NCI-H187 (cell line): ENCODE measurements at regions not wholly inside any gene's neighbourhood (a gene's known extent, or its start where the extent isn't known, plus 50 kb on each side); places are given as distances from the start of the nearest gene placed in this dataset.
"Not testable (repeated sequence)": the region's sequence is repeated elsewhere in the genome, so short reads cannot be mapped to it uniquely, and the experiment has no call there.

Experiments
- DNase-seq, 2 experiments: peaks; one replicate each; lab custom pipeline; 2025; lab: John Stamatoyannopoulos, UW

DNA sequence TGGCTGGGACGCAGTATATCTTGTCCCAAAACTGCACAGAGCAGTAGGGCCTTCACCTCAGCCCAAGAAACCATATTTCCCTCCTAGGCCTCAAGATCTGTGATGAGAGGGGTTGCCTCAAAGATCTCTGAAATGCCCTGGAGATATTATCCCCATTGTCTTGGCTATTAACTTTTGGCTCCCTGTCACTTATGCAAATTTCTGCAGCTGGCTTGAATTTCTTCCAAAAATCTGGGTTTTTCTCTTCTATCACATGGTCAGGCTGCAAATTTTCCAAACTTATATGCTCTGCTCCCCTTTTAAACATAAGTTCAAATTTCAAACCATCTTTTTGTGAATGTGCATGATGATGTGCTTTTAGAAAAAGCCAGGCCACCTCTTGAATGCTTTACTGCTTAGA lies 809.2 kb upstream of the CDH18 start:
- not testable (repeated sequence) for DNase-seq

DNA sequence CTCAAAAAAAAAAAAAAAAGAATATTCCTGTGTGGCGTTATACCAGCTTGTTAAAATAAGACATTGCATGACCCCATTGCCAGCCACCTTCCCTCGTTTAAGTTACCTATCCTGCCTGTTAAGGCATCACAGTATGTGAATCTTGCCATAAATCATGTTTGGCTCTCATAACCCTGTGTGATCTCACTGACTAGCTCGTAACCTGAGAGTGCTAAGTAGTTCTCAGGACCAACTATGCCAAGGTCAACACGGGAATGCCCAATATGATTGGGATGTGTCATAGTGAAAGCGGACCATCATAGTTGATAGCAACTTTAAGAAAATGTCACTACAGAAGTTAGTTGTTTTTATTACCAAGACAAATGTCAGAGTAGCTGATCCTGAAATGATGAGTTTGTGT lies 796.8 kb upstream of the CDH18 start:
- DNase-seq: not testable (repeated sequence)

DNA sequence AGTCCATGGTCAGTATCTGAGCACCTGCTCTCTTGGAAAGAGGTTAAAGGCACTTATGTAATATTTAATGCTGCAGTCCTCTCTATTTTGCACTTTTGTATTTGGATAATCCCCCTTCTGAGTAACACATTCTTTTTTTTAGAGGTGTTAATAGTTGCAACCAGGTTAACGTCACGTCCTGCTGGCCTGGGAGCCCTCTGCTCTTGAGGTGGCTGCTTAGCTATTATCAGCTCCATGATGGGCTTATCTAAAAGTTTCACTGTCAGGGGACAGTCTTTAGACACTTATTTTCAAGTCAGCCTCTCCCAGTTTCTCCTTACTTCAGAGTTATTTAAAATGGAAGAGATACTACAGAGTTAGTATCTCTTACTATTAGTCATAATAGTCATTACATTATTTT lies 795.5 kb upstream of the CDH18 start:
- not testable (repeated sequence) for DNase-seq

DNA sequence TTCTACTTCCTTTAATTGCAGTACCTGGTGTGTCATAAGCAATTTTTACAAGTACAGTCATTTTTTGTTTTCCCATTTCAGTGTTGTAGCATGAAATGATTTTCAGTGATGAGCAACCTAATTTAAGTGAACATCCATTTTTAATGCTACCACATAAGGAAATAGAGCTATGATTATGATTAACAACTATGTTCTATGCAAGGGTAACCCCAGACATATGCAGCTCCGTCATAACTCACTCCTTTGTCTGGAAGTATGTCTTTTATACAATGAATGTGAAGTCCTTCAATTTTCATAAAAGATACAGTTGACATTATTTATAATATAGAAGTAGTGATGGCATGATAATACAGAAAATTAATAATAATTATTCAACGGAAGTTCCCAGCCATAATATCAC lies 783.3 kb upstream of the CDH18 start:
- DNase-seq: not testable (repeated sequence)

DNA sequence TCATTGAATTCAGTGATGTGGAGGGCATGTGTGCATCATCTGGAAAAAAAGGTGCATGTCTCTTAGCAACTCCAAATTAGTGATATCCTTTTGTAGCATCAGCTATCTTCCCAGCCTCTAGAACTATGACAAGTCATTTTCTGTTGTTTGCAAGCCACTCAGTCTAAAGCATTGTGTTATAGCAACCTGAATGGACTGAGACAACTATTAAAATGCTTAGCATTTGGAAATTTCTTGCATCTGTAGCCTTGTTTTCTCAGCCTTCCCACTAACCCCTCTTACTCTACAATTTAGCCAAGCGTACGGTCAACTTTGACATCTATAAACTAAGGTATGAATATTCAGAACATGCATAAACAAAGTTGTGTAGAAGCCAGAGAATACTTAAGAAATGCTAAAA lies 777.1 kb upstream of the CDH18 start:
- not testable (repeated sequence) for DNase-seq

DNA sequence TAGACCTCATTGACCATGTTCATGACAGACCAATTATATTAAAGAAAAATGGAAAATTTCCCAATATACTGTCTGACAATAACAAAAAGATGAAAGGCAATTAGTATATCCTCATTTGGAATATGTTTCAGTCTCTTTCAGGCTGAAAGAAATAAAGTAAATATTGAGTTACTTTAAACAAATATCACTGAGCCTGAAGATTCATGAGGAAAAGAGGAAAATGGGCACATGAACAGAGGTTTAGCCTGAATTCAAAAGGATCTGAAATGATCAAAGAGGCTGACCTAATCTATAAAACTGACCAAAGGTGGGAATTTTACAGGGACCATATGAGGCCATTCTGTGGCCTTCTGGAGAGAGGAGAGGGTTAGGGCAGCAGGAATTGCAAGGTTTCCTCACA lies 771.5 kb upstream of the CDH18 start:
- not testable (repeated sequence) for DNase-seq

DNA sequence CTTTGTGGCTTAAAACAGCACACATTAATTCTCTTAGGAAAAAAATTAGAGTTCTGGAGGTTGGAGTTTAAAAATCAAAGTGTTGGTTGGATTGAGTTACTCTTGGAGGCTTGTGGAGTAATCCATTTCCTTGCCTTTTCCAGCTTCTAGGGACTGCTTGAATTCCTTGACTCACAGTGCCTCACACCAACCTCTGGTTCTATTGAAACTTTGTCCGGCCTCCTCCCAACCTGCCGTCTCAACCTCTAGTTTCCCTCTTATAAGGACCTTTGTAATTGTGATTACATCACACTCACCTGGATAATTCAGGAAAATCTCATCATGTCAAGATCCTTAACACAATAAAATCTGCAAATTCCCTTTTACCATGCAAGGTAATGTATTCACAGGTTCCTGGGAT lies 764.2 kb upstream of the CDH18 start:
- not testable (repeated sequence) for DNase-seq

DNA sequence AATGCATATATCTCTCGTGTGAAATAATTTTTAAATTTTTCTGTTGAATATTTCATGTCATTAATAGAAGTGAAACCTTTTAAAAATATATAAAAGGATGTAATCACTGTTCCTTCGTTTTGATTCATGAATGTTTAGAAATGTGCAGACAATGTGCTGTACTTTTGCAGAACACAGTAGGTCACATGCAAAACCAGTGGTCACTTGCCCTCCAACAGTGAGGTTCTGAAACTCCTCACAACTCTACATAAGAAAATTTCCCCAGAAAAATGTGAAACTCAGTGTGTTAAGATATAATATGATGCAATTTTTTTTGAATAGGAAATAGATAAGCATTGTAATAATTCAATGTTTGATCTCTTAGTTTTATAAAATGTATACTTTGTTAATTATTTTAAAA lies 747.7 kb upstream of the CDH18 start:
- not testable (repeated sequence) for DNase-seq

DNA sequence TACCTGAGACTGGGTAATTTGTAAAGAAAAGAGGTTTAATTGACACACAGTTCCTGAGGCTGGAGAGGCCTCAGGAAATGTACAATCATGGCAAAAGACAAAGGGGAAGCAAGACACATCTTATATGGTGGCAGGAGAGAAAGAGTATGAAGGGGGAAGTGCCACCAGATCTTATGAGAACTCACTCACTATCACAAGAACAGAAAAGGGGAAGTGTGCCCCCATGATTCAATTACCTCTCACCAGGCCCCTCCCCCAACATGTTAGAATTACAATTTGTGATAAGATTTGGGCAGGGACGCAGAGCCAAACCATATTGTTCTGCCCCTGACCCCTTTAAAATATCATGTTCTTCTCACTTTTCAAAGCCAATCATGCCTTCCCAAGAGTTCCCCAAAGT lies 744.2 kb upstream of the CDH18 start:
- DNase-seq: not testable (repeated sequence)

DNA sequence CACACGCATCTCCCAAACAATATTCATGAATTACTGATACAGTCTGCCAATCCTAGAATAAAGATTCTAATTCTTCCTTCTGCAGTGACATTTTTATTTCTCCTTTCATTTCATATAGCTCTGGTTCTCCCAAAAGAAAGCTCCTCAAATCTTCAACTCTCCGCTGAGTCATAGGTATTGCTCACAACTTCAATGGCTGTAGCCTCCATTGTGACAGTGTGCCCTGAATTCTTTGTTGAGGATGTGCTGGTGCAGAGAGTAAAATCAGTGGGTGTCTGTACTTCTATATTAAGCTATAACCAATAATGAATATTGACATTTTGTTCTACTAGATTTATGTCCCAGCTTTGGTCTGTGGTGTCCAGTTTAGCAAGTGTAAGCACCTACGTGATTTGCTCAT lies 733.3 kb upstream of the CDH18 start:
- DNase-seq: not testable (repeated sequence)

DNA sequence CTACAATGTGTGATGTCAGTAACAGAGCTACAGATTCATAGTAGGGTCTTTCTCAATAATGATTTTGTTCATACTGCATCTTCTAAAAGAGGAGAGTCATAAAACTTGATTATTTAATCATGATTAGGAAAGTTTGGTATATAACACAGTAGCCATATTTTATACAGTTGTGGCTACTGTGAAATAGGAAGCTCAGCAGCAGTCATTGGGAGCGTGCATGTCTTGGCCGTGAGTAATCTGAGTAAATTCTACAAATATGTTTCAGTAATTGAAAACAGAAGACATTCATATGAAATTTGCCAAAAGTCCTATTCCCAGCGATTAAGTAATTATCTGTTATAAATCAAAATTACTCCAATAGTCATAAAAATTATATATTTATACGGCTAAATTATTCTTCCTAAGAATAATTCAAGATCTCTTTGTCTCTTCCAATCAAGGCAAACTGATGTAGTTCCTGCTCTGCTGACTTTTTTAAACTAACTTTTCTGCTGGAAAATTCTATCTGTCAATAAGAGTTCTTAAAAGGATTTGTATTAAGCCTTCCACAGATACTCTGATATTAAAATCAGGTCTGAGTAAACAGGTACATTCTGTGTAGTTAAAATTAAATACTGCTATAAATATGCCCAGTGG lies 723.6 kb upstream of the CDH18 start:
- DNase-seq: not testable (repeated sequence)

DNA sequence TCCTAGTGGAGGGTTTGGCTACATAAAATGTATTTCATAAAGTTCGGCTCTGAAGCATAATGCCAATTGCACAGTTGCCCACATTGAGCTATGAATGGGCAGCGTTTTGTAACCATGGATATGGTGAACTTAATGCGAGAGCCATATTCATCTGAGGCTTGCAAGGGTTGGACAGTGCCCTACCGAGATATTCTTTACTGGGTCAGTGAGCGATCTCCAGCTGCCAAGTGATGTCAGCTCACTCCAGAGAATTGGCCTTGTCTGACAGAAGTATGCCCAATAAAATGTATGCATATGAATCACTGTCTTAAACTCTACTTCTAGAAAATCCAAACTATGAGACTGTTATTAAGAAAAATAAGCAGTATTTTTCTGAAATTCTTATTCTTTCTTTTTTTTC lies 719.6 kb upstream of the CDH18 start:
- DNase-seq: not testable (repeated sequence)

DNA sequence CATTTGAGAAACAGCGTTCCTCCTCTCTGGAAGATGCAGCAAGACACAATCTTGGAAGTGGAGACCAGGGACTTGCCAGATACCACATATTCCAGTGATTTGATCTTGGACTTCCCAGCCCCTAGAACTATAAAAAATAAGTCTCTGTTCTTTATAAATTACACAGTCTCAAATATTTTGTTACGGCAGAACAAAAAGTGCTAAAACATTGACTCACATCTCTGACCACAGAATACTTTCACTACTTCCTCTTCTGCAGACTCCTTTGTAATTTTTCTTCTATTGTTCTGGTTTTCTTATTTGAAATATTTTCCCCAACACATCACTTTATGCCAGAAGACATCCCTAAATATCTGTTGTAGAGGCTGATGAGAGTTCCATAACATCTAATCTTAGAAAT lies 706.1 kb upstream of the CDH18 start:
- DNase-seq: no peak

DNA sequence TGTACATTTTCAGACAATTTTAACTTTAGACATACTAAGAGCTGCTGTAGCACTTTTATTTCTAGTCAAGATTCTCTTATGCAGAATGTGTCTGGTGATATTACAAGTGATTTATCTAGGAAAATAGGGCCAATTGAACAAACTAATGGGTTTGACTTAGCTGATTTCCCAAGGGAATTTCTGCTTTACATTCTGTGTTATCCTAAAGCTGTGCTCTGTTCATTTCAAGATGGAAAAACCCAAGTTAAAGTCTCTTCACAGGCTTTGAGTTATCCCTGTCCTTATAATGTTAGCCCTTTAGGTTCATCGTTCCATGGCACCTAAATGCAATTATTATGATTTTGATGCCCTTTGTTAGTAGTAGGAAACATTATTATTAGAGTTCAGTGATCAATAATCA lies 704.9 kb upstream of the CDH18 start:
- DNase-seq: no peak

DNA sequence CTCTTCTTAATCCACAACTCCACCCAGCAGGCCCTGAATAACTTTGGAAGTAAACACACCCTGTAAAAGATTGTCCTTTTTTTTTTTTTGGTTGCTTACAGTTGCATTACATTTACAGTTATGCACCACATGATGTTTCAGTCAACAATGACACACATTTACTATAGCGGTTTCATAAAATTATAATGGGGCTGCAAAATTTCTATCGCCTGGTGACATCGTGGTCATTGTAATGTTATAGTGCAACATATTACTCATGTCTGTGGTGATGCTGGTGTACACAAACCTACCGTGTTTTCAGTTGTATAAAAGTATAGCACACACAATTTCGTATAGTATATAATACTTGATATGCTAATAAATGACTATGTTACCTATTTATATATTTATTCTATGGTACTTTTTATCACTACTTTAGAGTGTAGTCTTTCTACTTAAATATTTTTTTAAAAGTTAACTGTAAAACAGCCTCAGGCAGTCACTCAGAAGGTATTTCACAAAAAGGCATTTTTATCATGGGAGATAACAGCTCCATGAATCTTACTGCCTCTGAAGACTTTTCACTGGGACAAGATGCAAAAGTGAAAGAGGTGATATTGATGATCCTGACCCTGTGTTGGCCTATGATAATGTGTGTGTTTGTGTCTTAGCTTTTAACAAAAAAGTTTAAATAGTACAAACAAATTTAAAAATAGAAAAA lies 695.4 kb upstream of the CDH18 start:
- no peak for DNase-seq

DNA sequence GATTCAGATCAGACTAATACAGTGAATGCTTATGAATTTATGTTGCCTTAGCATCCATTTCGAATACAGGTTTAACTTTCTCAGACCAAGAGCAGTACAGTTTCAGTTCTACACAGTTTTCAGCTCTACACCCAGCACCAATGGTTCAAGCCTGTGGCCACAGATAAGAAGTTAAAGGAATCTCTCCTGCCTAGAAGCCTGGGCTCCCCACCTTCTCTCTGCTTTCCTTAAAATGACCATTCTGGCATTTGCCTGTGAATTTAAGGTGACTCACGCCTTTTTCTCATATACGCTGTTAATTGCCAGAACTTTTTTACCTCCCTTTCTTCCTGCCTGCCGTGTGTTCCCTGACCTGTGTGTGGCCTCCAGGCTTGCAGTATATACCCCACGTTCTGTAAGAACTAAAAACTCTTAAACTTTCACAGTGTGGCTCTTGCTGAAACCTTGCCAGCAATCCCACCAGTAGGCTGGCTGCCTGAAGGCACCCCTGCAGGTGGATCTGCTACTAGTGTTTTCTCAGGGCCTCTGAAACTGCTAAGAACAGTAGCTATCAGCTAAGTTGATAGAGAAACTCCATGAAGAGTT lies 692.8 kb upstream of the CDH18 start:
- no peak for DNase-seq

DNA sequence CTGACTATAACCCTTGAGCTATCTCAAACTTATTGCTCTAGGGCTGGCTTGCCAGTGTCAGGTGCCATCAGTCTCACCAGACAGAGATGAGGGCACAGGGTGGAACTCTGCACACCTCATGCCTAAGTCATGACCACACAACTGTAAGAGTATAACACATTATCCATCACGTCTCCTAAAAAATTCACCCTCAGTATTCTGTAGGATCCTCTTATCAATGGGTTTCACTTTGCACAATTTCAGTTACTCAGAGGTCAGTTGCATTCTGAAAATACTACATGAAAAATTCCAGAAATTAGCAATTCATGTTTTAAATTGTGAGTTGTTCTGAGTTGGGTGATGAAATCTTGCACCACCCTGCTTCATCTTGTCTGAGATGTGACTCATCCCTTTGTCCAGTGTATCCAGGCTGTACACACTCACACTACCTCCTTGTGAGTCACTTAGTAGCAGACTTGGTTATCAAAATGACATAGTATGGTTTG lies 690.9 kb upstream of the CDH18 start:
- no peak for DNase-seq

DNA sequence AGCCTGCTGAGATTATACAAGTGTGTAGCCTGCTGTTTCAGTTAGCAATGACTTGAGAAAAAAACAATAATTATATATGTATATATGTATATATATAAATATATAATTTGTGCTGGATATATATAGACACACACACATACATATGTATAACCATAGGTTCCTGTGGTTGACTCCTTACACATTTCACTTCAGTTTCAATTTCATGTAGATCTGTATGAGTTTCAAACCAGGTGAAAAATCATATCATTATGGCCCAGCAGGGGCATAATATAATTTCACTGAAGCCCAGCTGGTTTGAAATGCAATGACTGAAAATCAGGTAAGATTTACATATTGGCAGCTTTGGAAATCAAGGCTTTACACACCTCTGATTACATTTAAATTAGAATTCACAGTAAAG lies 690.4 kb upstream of the CDH18 start:
- no peak for DNase-seq

DNA sequence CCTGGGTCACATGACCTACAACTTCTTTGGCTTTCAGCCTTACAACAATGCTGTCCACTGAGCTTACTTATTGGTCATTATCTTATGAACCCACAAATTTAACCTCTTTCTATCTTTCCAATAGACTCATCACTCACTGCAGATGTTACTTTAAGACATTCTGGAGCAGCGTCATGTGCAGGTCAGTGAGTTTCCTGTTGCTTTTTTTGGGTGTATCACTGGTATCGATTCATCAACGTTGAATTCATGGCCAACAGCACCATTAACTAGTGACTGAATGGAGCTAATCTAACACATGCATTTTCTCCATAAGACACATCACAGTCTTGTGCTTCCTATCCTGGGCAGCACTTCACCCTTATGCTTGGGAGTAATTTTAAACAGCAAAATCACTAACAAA lies 672.6 kb upstream of the CDH18 start:
- no peak for DNase-seq

DNA sequence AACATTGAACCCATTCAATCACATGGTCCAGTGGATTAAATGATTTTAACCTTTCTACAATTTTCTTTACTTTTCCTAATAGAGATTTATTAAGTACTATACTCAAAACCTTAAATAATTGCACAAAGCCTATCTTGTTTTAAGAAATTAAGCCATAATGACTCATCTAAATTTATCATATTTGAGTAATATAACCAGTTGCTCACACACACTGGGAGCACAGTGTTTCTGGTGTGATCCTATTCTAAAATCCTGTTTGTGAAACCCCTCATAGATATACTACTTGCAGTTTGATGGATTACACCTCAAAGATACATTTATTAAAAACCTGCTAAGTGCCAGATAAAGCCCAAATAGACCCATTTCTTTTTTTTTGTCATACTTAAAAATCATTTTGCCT lies 668.3 kb upstream of the CDH18 start:
- DNase-seq: no peak

DNA sequence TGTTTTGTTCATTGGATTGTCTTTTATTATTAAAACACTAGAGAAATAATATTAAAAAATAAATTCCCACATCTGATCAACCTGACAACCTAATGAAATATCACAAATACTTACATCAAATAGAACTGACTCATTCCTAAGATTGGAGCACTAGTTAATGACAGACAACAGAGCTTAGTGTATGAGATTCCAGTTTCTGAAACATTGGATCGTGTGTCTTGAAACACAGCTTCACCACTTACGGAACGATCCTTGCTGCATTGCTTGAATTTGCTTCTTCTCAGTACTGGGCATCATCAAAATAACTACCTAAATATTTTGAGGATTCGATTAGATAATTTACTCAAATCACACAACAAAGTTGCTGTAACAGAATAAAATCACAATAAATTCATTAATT lies 667.2 kb upstream of the CDH18 start:
- DNase-seq: no peak

DNA sequence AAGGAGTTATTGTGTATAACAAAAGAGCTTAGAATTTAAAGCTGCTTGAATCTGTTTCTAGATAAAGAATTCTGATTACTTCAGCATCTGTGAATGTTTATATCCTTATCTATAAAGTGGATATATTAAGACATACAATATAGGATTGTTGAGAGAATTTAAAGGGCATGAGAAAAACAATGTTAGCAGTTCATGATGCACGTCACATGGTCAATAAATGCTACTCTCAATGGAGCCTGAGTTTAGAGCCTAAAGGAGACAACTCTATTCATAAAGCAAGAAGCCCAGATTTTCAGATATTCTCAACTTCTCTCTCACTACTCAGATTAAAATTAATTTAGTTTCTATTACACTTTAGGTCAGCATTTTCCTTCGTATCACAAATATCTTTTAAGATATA lies 666.7 kb upstream of the CDH18 start:
- DNase-seq: no peak

DNA sequence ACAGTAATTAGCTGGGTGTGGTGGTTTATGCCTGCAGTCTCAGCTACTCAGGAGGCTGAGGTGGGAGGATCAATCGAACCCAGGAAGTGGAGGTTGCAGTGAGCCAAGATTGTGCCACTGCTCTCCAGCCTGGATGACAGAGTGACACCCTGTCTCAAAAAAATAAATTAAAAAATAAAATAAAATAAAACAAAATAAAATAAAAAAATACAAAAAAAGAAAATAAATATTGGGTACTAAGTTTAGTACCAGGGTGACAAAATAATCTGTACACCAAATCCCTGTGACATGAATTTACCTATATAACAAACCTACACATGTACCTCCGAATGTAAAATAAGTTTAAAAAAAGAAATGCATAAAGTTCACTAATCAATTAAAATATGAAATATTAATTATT lies 666.0 kb upstream of the CDH18 start:
- no peak for DNase-seq
